ENCODE measurements at regions not wholly inside any gene's neighbourhood (a gene's known extent, or its start where the extent isn't known, plus 50 kb on each side); places are given as distances from the start of the nearest gene placed in this dataset.

DNA sequence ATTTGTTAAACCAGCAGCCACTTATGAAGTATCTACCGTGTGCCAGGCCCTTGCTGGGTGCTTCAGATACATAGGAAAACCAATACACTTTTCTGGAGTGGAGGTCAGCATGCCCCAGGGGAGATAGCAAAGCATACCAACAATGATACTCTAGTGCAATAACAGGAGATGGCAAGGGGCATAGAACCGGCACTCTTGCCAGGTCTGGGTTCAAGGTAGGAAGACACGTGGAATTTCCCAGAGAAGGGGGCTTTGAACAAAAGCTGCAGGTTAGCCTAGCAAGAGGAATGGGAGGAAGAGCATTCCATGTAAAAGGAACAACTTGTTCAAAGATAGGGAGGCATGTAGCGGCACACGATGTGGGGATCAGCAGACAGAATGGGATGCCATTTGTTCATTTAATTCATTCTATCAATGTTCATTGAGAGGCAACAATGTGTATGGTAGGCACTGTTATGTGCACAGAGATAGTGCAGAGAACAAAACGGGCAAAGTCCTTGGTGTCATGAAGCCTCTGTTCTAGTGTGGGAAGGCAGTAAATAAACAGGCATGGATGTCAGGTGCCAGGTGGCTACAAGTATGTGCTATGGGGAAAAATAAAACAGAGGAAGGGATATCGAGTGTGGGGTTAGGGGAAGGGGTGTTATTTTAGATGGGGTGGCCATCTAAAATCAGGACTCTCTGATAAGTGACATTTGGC lies 162.6 kb upstream of the E2F8 start:
- Histone ChIP-seq H3K4me1 (peaks cover 17% of the 10 kb centered on the region), H3K27me3 (no peaks in the 10 kb centered on the region), H3K27ac (no peak overlapping the region), H3K9me3 (no peaks in the 10 kb centered on the region), H3K36me3 (replicated peaks in 1 of 2; ENCODE audit: insufficient read depth in 1 of 2, low read depth in 2 of 2) (no peaks in the 10 kb centered on the region), H3K4me3 (no peak overlapping the region)
- WGBS, 2 donors: 67 to 74% methylated on average over 7 of the region's 7 CpGs
- intact Hi-C loops (cut with DNase I): no loop called here
- DNase-seq (no peak), ATAC-seq (no peak)
- TF ChIP-seq, protein P1, sequence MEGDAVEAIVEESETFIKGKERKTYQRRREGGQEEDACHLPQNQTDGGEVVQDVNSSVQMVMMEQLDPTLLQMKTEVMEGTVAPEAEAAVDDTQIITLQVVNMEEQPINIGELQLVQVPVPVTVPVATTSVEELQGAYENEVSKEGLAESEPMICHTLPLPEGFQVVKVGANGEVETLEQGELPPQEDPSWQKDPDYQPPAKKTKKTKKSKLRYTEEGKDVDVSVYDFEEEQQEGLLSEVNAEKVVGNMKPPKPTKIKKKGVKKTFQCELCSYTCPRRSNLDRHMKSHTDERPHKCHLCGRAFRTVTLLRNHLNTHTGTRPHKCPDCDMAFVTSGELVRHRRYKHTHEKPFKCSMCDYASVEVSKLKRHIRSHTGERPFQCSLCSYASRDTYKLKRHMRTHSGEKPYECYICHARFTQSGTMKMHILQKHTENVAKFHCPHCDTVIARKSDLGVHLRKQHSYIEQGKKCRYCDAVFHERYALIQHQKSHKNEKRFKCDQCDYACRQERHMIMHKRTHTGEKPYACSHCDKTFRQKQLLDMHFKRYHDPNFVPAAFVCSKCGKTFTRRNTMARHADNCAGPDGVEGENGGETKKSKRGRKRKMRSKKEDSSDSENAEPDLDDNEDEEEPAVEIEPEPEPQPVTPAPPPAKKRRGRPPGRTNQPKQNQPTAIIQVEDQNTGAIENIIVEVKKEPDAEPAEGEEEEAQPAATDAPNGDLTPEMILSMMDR (IDR thresholded peaks at IDR 0.05): no peak
- TF ChIP-seq POLR2A (IDR thresholded peaks at IDR 0.05): no peak

GRCh38 chr11:19400296-19400695 lies 159.6 kb upstream of the E2F8 start:
- no peaks in the 10 kb centered on the region for H3K9me3 ChIP-seq
- H3K4me3 ChIP-seq: no peak overlapping the region
- peak overlapping the region in 1 of 4 donors; percentile 32 for H3K27ac ChIP-seq
- peaks cover 21% of the 10 kb centered on the region for H3K4me1 ChIP-seq
- no peaks in the 10 kb centered on the region for H3K27me3 ChIP-seq
- TF ChIP-seq POLR2A (IDR thresholded peaks at IDR 0.05): no peak
- TF ChIP-seq, protein P1 (IDR thresholded peaks at IDR 0.05): no peak
- DNase-seq (no peak), ATAC-seq (no peak)
- WGBS, 2 donors: 87 to 91% methylated on average over 5 of the region's 5 CpGs
- intact Hi-C loops (cut with DNase I): no loop called here
- H3K36me3 ChIP-seq (replicated peaks in 1 of 2; ENCODE audit: insufficient read depth in 1 of 2, low read depth in 2 of 2): no peaks in the 10 kb centered on the region

- ATAC-seq: peak; percentile 87
- peak overlapping the region in 3 of 4 donors; percentile 10 to 69 (median 58) for H3K27ac ChIP-seq
- H3K4me1 ChIP-seq: peaks cover 21% of the 10 kb centered on the region
- intact Hi-C loops (cut with DNase I): no loop called here
- TF ChIP-seq, protein P1 (IDR thresholded peaks at IDR 0.05): no peak
- no peak for TF ChIP-seq POLR2A (IDR thresholded peaks at IDR 0.05)
- peak; percentile 55 to 81 (median 72) for DNase-seq
- H3K36me3 ChIP-seq (replicated peaks in 1 of 2; ENCODE audit: insufficient read depth in 1 of 2, low read depth in 2 of 2): no peaks in the 10 kb centered on the region
- 7 to 19% methylated on average over 9 of the region's 9 CpGs for WGBS, 2 donors
- no peaks in the 10 kb centered on the region for H3K9me3 ChIP-seq
- H3K27me3 ChIP-seq: no peaks in the 10 kb centered on the region
- H3K4me3 ChIP-seq: no peak overlapping the region
These were observed 158.2 kb upstream of the E2F8 start for GRCh38 chr11:19398772-19399527.

DNA sequence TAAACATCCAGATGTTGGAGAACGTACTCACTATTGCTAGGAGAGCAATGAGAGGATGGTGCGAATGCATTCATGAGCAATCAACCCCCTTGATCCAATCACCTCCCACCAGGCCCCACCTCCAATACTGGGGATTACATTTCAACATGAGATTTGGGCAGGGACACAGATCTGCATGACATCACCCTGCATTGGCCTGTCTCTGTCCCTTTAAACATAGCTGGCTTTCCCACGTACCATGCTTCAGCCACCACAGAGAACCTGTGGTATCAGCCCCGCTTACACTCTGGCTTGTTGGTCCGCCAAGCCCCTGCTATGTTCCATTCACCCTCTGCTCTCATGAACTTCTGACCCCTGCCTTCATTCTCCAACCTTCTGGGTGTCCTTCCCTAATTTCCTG lies 157.5 kb upstream of the E2F8 start:
- intact Hi-C loops (cut with DNase I): no loop called here
- no peaks in the 10 kb centered on the region for H3K9me3 ChIP-seq
- WGBS, 2 donors: 68 to 70% methylated on average over 5 of the region's 5 CpGs
- TF ChIP-seq, protein P1 (IDR thresholded peaks at IDR 0.05): no peak
- TF ChIP-seq POLR2A (IDR thresholded peaks at IDR 0.05): no peak
- peak overlapping the region in 3 of 4 donors; percentile 10 to 69 (median 58) for H3K27ac ChIP-seq
- ATAC-seq (no peak), DNase-seq (peak in 2 of 4 donors; percentile 13 to 14)
- no peaks in the 10 kb centered on the region for H3K27me3 ChIP-seq
- no peak overlapping the region for H3K4me3 ChIP-seq
- H3K36me3 ChIP-seq (replicated peaks in 1 of 2; ENCODE audit: insufficient read depth in 1 of 2, low read depth in 2 of 2): no peaks in the 10 kb centered on the region
- peaks cover 21% of the 10 kb centered on the region for H3K4me1 ChIP-seq
